CD4-positive, alpha-beta T cell (primary cell): ENCODE measurements at regions not wholly inside any gene's neighbourhood (a gene's known extent, or its start where the extent isn't known, plus 50 kb on each side); places are given as distances from the start of the nearest gene placed in this dataset.

ENCODE experiments used
- ATAC-seq: fragments of 200-7000 bp; cut with Tn5 transposase; one replicate; pipeline ENCODE4 v1.10.0; 2022; ENCODE audit warnings: mild to moderate bottlenecking; ENCODE audit not compliant: poor library complexity
- CTCF ChIA-PET: fragments of 350-600 bp; sonication (Branson Sonifier 250); formaldehyde crosslinking; loops from one replicate; lab custom pipeline; 2021; ENCODE audit warnings: antibody characterized with exemption, inconsistent platforms; lab: Charles Lee
- POLR2A ChIA-PET: fragments of 350-600 bp; sonication (Branson Sonifier 250); formaldehyde crosslinking; loops from one replicate; lab custom pipeline; 2021; ENCODE audit warnings: antibody characterized with exemption, inconsistent platforms; lab: Charles Lee
- DNase-seq, 14 experiments: peaks; one replicate each; pipeline ENCODE4 v3.0.0-alpha.2; 2013 to 2020; ENCODE audit warnings: mixed read lengths in 2 of 14
- H3K27ac ChIP-seq, 2 donors: one replicate each; pipeline versions ENCODE4 v1.5.1 to v1.7.0; 2013; ENCODE audit warnings: low read length in 2 of 2, low read depth in 1 of 2, mild to moderate bottlenecking in 1 of 2
- H3K27me3 ChIP-seq, 2 experiments: 1 replicate in 1 of 2; 2 replicates in 1 of 2; pipeline versions ENCODE4 v1.6.1 to v1.7.0; 2013; ENCODE audit warnings: low read length in 2 of 2, control low read depth in 1 of 2, mild to moderate bottlenecking in 1 of 2, moderate library complexity in 1 of 2; ENCODE audit not compliant: insufficient read depth in 2 of 2, control insufficient read depth in 1 of 2
- H3K36me3 ChIP-seq: one replicate; pipeline ENCODE4 v1.6.1; 2013; ENCODE audit warnings: low read length, control low read depth; ENCODE audit not compliant: insufficient read depth
- H3K4me1 ChIP-seq: one replicate; pipeline ENCODE4 v1.6.1; 2013; ENCODE audit warnings: low read length, control low read depth; ENCODE audit not compliant: insufficient read depth
- H3K4me3 ChIP-seq: one replicate; pipeline ENCODE4 v1.5.1; 2013; ENCODE audit warnings: mild to moderate bottlenecking, low read length, moderate library complexity
- H3K9me3 ChIP-seq, 2 experiments: 1 replicate in 1 of 2; 2 replicates in 1 of 2; pipeline versions ENCODE4 v1.6.1 to v1.7.0; 2013; ENCODE audit warnings: low read length in 2 of 2, mild to moderate bottlenecking in 2 of 2, control low read depth in 1 of 2, moderate library complexity in 1 of 2; ENCODE audit not compliant: control insufficient read depth in 1 of 2, insufficient read depth in 1 of 2
- H3K27ac Mint-ChIP-seq: one replicate; pipeline ENCODE4 v1.8.0; 2020; ENCODE audit warnings: mixed read lengths
- H3K27me3 Mint-ChIP-seq: one replicate; pipeline ENCODE4 v1.8.0; 2021; ENCODE audit warnings: mixed read lengths
- H3K36me3 Mint-ChIP-seq: one replicate; pipeline ENCODE4 v1.8.0; 2021; ENCODE audit warnings: low read depth, mixed read lengths
- H3K4me1 Mint-ChIP-seq: one replicate; pipeline ENCODE4 v1.8.0; 2021; ENCODE audit warnings: low read depth, mixed read lengths
- H3K4me3 Mint-ChIP-seq: one replicate; pipeline ENCODE4 v1.8.0; 2020; ENCODE audit warnings: mild to moderate bottlenecking, mixed read lengths
- H3K9me3 Mint-ChIP-seq: one replicate; pipeline ENCODE4 v1.8.0; 2020; ENCODE audit warnings: mixed read lengths
- intact Hi-C, 2 experiments: fragments of 100-400 bp; cut with DNase I in 1 of 2; cut with micrococcal nuclease in 1 of 2; formaldehyde crosslinking; loops; one replicate each; pipeline versions ENCODE4 v1.15.1 to v1.9.0; 2023 to 2025; cut with DNase I, micrococcal nuclease
- TF ChIP-seq, protein P1 (sequence below): fragments of 200-600 bp; IDR thresholded peaks from one replicate; pipeline ENCODE4 v1.8.0; 2022; ENCODE audit warnings: antibody characterized with exemption, mild to moderate bottlenecking

DNA sequence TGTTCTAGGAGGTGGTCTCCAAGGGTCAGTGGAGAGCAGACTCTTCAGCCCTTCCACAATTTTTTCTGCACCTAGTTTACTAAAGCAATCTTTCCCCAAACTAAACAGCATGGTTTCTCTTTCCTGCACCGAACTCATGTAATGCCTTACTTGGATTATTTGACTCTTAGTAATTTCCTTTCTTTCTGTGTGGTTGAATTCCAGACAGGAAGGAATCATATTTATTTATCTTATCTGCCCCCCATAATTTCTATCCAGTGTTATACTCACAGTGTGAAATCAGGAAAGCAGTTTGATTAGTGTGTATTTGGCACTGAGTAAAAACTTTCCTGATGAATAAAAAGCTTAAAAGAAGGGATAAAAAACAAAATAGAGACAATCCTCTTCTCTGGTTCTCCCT, 140.3 kb upstream of the STMND1 start:
- ATAC-seq (no peak), DNase-seq (no peak)
- Histone ChIP-seq H3K4me1 (peaks cover 5% of the 10 kb centered on the region), H3K27ac (no peak overlapping the region), H3K4me3 (no peak overlapping the region), H3K9me3 (no peaks in the 10 kb centered on the region), H3K36me3 (no peaks in the 10 kb centered on the region), H3K27me3 (no peaks in the 10 kb centered on the region)
- no peak overlapping the region for H3K4me3 Mint-ChIP-seq
- POLR2A ChIA-PET = no interaction called here
- no peaks in the 10 kb centered on the region for H3K36me3 Mint-ChIP-seq
- H3K27me3 Mint-ChIP-seq = peaks cover 7% of the 10 kb centered on the region
- intact Hi-C loops = loop anchor here (5.0 to 10.0 kb wide), 2 partner anchors 199 to 227 kb away; partner anchors contain the start of gene ATXN1 (in 1 of the 2)
- TF ChIP-seq, protein P1, sequence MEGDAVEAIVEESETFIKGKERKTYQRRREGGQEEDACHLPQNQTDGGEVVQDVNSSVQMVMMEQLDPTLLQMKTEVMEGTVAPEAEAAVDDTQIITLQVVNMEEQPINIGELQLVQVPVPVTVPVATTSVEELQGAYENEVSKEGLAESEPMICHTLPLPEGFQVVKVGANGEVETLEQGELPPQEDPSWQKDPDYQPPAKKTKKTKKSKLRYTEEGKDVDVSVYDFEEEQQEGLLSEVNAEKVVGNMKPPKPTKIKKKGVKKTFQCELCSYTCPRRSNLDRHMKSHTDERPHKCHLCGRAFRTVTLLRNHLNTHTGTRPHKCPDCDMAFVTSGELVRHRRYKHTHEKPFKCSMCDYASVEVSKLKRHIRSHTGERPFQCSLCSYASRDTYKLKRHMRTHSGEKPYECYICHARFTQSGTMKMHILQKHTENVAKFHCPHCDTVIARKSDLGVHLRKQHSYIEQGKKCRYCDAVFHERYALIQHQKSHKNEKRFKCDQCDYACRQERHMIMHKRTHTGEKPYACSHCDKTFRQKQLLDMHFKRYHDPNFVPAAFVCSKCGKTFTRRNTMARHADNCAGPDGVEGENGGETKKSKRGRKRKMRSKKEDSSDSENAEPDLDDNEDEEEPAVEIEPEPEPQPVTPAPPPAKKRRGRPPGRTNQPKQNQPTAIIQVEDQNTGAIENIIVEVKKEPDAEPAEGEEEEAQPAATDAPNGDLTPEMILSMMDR = no peak
- no peaks in the 10 kb centered on the region for H3K9me3 Mint-ChIP-seq
- peaks cover 7% of the 10 kb centered on the region for H3K4me1 Mint-ChIP-seq
- no peak overlapping the region for H3K27ac Mint-ChIP-seq
- CTCF ChIA-PET = no interaction called here

DNA sequence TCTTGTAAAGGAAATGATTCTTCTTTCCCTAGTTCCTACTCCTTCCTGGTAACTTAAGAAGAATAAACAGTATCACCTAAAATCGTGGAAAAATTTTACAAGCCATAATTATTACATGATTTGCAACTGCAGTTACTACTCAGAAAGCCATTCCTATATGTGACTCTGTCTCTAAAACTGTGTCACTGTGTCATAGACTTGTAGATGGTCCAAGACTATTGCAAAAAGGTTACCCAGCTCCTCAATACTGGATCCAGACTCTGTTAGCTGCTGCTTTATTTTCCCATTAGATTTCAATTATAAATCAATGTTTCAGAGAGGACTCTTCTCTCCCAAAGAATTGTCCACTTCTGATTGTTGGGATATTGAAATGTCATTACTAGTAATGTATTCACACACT, 142.1 kb upstream of the STMND1 start:
- peaks cover under 1% of the 10 kb centered on the region for H3K27me3 Mint-ChIP-seq
- H3K9me3 Mint-ChIP-seq = no peaks in the 10 kb centered on the region
- no peaks in the 10 kb centered on the region for H3K9me3 ChIP-seq
- ATAC-seq = no peak
- H3K36me3 Mint-ChIP-seq = no peaks in the 10 kb centered on the region
- peaks cover 13% of the 10 kb centered on the region for H3K4me1 Mint-ChIP-seq
- ChIA-PET CTCF (no interaction called here), POLR2A (no interaction called here)
- intact Hi-C loops = loop anchor here (5.0 to 10.0 kb wide), 2 partner anchors 197 to 225 kb away; partner anchors contain the start of gene ATXN1 (in 1 of the 2)
- peaks cover 3% of the 10 kb centered on the region for H3K4me1 ChIP-seq
- no peak overlapping the region for H3K27ac Mint-ChIP-seq
- no peak for DNase-seq
- H3K4me3 Mint-ChIP-seq = no peak overlapping the region
- no peak overlapping the region for H3K27ac ChIP-seq
- H3K27me3 ChIP-seq = no peaks in the 10 kb centered on the region
- H3K36me3 ChIP-seq = no peaks in the 10 kb centered on the region
- TF ChIP-seq, protein P1 = no peak
- H3K4me3 ChIP-seq = no peak overlapping the region

DNA sequence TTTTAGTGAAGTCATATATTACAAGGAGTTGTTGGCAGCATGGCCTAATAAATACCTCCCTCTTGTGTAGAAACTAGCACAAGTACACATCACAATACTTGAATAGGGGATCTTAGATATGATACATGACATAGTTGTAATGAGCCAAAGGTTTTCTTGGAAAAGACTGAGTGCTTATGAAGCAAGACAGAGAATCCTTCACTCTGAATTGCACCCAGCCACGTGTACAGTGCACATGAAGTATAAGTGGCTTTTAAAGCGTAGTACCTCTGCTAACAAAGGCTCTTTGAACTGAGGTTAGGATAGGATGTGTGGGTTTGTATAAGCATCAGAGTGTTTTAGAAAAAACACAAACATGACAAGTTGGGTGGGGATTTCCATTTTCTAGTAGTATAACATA, 145.5 kb upstream of the STMND1 start:
- H3K9me3 ChIP-seq = no peaks in the 10 kb centered on the region
- no peaks in the 10 kb centered on the region for H3K36me3 ChIP-seq
- H3K27ac ChIP-seq = no peak overlapping the region
- peaks cover 9% of the 10 kb centered on the region for H3K27me3 Mint-ChIP-seq
- TF ChIP-seq, protein P1 = no peak
- POLR2A ChIA-PET = interaction anchor here (0.6 kb wide), 1 partner anchor 119 kb away, joined by 3 read pairs; no protein-coding TSS in a partner anchor
- H3K4me3 ChIP-seq = no peak overlapping the region
- intact Hi-C loops = no loop called here
- H3K27me3 ChIP-seq = no peaks in the 10 kb centered on the region
- no peak overlapping the region for H3K4me3 Mint-ChIP-seq
- H3K27ac Mint-ChIP-seq = peak overlapping the region; percentile 76
- H3K4me1 Mint-ChIP-seq = peaks cover 13% of the 10 kb centered on the region
- peak in 4 of 14 experiments; percentile 7 to 59 (median 36) for DNase-seq
- no peaks in the 10 kb centered on the region for H3K4me1 ChIP-seq
- H3K9me3 Mint-ChIP-seq = no peaks in the 10 kb centered on the region
- peak; percentile 94 for ATAC-seq
- CTCF ChIA-PET = no interaction called here
- H3K36me3 Mint-ChIP-seq = no peaks in the 10 kb centered on the region
